Spinal cord (tissue), 9 donors: ENCODE measurements at regions not wholly inside any gene's neighbourhood (a gene's known extent, or its start where the extent isn't known, plus 50 kb on each side); places are given as distances from the start of the nearest gene placed in this dataset.
"Not testable (repeated sequence)": the region's sequence is repeated elsewhere in the genome, so short reads cannot be mapped to it uniquely, and the experiment has no call there.

Experiments
- DNase-seq, 6 donors: peaks; one replicate each; pipeline versions ENCODE4 v3.0.0 to v3.0.0-alpha.2; 2013 to 2015; ENCODE audit warnings: low spot score in 6 of 6, low read depth in 4 of 6
- H3K27ac ChIP-seq: one replicate; pipeline ENCODE4 v1.5.1; 2013; ENCODE audit warnings: low read depth, low read length, control low read depth
- H3K27me3 ChIP-seq: one replicate; pipeline ENCODE4 v1.6.1; 2013; ENCODE audit warnings: low read length; ENCODE audit not compliant: control insufficient read depth, insufficient read depth
- H3K36me3 ChIP-seq: one replicate; pipeline ENCODE4 v1.6.1; 2013; ENCODE audit warnings: low read length; ENCODE audit not compliant: control insufficient read depth, insufficient read depth
- H3K4me1 ChIP-seq: one replicate; pipeline ENCODE4 v1.6.1; 2013; ENCODE audit warnings: low read length; ENCODE audit not compliant: control insufficient read depth, insufficient read depth
- H3K4me3 ChIP-seq: one replicate; pipeline ENCODE4 v1.5.1; 2013; ENCODE audit warnings: low read depth, low read length, control low read depth
- H3K9me3 ChIP-seq: one replicate; pipeline ENCODE4 v1.6.1; 2013; ENCODE audit warnings: low read length; ENCODE audit not compliant: control insufficient read depth, insufficient read depth
- WGBS: methylation state at CpG from one replicate; pipeline ENCODE4 v1.1.5; 2013; ENCODE audit warnings: missing lambda C conversion rate; ENCODE audit not compliant: insufficient coverage; 5-methylcytosine and 5-hydroxymethylcytosine counted together
- donor health status: healthy.

DNA sequence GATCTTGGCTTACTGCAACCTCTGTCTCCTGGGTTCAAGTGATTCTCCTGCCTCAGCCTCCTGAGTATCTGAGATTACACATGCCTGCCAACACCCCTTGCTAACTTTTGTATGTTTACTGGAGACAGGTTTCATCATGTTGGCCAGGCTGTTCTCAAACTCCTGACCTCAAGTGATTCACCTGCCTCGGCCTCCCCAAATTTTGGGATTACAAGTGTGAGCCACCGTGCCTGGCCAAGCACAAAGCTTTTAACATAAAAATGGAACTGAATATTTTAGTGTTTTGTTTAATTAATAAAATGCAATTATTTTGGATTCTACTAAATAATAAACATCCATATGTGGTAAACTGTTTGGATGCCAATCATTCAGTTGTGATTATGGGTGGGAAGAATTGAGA is 255.2 kb downstream of the CWH43 start:
- not testable (repeated sequence) for DNase-seq, H3K4me1 ChIP-seq, H3K27me3 ChIP-seq, H3K36me3 ChIP-seq, H3K4me3 ChIP-seq, H3K9me3 ChIP-seq, H3K27ac ChIP-seq
- WGBS = 50% methylated on average over 1 of the region's 2 CpGs

- not testable (repeated sequence) for H3K4me3 ChIP-seq, H3K27me3 ChIP-seq, H3K36me3 ChIP-seq, H3K4me1 ChIP-seq, H3K9me3 ChIP-seq, H3K27ac ChIP-seq, DNase-seq
- no CpG with 5 or more reads among the region's 2 CpGs for WGBS
Measured at GRCh38 chr4:49262786-49263185, 276.7 kb downstream of the CWH43 start.

- H3K9me3 ChIP-seq, H3K27ac ChIP-seq, H3K4me1 ChIP-seq, DNase-seq, H3K36me3 ChIP-seq, H3K4me3 ChIP-seq, H3K27me3 ChIP-seq: not testable (repeated sequence)
- WGBS = 66% methylated on average over 17 of the region's 28 CpGs
Measured at GRCh38 chr4:49270435-49270834, 284.4 kb downstream of the CWH43 start.

DNA sequence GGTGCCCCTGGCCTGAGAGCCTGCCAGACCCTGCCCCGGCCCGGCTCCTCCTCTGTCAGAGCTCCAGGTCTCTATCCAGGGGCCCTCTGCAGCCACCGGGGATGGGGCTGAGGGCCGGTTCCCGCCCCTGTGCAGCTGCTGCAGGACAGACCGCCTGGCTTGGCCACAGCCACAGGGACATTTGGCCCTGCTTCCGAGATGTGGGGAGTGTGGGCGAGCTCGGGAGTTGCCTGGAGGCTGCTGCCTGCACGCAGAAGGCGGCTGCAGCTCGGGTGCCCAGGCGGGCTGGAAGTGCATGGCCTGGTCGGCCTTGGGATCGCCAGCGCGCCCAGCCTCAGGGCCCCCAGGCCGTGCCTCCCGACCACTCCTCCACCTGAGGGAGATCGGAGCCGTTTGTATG is 284.8 kb downstream of the CWH43 start:
- not testable (repeated sequence) for H3K4me1 ChIP-seq, DNase-seq, H3K27me3 ChIP-seq, H3K36me3 ChIP-seq, H3K4me3 ChIP-seq, H3K9me3 ChIP-seq, H3K27ac ChIP-seq
- WGBS = no CpG with 5 or more reads among the region's 21 CpGs

- not testable (repeated sequence) for DNase-seq
Measured at GRCh38 chr4:49285905-49286304, 299.8 kb downstream of the CWH43 start.

DNA sequence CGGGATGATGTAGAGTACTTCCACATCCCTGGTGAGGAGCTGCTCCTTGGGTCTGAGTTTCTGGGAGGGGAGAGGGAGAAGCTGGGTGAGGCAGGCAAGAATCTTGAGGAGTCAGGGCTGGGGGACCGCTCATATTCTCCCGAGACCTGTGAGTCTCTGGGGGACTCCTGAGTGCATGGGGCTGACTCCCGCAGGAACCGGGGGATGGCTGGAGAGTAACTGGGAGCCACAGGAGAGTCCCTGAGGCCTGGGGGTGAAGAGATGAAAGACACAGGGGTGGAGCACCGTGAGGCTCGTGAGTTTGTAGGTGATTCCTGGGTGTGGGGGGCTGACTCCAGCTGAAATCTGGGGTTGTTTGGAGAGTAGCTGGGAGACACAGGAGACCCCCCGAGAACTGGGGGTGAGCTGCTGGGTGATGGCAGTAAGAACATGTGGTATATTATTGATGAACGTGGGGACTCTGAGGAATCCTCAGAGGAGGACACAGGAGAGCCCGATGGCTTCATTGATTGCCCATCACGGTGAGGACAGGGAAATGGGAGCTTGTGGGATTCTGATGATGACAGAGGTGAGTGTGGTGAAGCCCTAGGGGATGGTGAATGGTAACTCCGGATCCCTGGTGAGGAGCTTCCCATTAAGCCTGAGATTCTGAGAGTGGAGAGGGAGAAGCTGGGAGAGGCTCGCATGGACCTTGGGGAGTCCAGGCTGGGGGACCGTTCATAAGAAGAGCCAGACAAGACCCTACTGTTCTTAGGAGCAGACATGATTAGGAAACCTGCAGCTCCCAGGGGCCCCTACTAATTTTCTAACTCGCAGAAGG is 301.1 kb downstream of the CWH43 start:
- not testable (repeated sequence) for DNase-seq

More at GRCh38 chr4:49285905-49286304, 299.8 kb downstream of the CWH43 start:
- H3K4me1 ChIP-seq, H3K9me3 ChIP-seq, H3K4me3 ChIP-seq, H3K27me3 ChIP-seq, H3K27ac ChIP-seq, H3K36me3 ChIP-seq: not testable (repeated sequence)
- 100% methylated on average over 3 of the region's 9 CpGs for WGBS

DNA sequence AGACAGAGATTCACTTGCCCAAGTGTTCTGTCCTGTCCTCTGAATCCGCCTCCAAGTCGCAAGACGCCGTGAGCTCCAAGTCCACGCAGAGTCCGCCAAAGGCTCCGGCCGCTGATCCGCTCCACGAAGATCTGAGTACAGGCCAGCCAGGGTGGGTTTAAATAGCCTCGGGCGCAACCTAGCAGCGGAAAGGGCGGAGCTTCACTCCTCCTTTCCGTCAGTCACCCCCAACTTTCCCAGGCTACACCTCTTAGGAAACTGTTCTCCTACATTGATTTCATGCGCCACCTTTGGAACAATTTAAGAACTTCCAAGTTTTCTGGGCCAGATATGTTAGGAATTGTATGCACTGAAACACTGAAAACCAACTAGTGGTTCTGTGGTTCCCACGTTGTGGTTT is 301.8 kb downstream of the CWH43 start:
- not testable (repeated sequence) for H3K4me3 ChIP-seq, H3K36me3 ChIP-seq, H3K27me3 ChIP-seq, DNase-seq, H3K4me1 ChIP-seq, H3K27ac ChIP-seq, H3K9me3 ChIP-seq
- 82% methylated on average over 16 of the region's 17 CpGs for WGBS

More for the DNA sequence above, 301.1 kb downstream of the CWH43 start:
- not testable (repeated sequence) for H3K4me3 ChIP-seq, H3K27ac ChIP-seq, H3K4me1 ChIP-seq, H3K27me3 ChIP-seq, H3K9me3 ChIP-seq, H3K36me3 ChIP-seq
- WGBS = 75% methylated on average over 11 of the region's 15 CpGs

GRCh38 chr4:49288796-49289195 is 302.7 kb downstream of the CWH43 start:
- H3K9me3 ChIP-seq, H3K27me3 ChIP-seq, H3K27ac ChIP-seq, H3K36me3 ChIP-seq, H3K4me1 ChIP-seq, DNase-seq, H3K4me3 ChIP-seq: not testable (repeated sequence)
- WGBS = 90% methylated on average over 7 of the region's 11 CpGs

DNA sequence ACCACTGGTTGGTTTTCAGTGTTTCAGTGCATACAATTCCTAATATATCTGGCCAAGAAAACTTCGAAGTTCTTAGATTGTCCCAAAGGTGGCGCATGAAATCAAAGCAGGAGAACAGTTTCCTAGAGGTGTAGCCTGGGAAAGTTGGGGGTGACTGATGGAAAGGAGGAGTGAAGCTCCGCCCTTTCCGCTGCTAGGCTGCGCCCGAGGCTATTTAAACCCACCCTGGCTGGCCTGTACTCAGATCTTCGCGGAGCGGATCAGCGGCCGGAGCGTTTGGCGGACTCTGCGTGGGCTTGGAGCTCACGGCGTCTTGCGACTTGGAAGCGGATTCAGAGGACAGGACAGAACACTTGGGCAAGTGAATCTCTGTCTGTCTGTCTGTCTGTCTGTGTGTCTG is 328.7 kb downstream of the CWH43 start:
- WGBS = no CpG with 5 or more reads among the region's 18 CpGs
- DNase-seq, H3K4me3 ChIP-seq, H3K27me3 ChIP-seq, H3K27ac ChIP-seq, H3K9me3 ChIP-seq, H3K4me1 ChIP-seq, H3K36me3 ChIP-seq: not testable (repeated sequence)

DNA sequence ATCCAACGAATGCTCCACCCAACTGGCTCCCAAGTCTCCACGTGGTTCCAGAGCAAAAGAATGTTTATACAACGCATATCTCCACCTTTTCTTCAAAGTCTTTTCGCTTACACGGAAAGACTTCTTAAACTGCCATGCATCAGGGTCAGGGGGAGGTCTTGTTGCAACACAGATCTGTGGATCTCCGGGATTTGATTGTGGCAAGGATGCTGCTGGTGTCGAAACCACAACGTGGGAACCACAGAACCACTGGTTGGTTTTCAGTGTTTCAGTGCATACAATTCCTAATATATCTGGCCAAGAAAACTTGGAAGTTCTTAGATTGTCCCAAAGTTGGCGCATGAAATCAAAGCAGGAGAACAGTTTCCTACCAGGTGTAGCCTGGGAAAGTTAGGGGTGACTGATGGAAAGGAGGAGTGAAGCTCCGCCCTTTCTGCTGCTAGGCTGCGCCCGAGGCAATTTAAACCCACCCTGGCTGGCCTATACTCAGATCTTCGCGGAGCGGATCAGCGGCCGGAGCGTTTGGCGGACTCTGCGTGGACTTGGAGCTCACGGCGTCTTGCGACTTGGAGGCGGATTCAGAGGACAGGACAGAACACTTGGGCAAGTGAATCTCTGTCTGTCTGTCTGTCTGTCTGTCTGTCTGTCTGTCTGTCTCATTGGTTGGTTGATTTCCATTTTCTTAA is 334.8 kb downstream of the CWH43 start:
- not testable (repeated sequence) for H3K4me3 ChIP-seq, H3K4me1 ChIP-seq, H3K9me3 ChIP-seq, H3K27ac ChIP-seq, H3K27me3 ChIP-seq, DNase-seq, H3K36me3 ChIP-seq
- WGBS = 69% methylated on average over 6 of the region's 24 CpGs
